HG03469 (cell line): ENCODE measurements at regions not wholly inside any gene's neighbourhood (a gene's known extent, or its start where the extent isn't known, plus 50 kb on each side); places are given as distances from the start of the nearest gene placed in this dataset.

Experiments
- ATAC-seq: cut with Tn5 transposase; IDR thresholded peaks from one replicate; pipeline ENCODE4 v1.9.1; 2021; ENCODE audit warnings: mild to moderate bottlenecking, moderate library complexity, moderate number of reproducible peaks; ENCODE audit not compliant: unreplicated experiment

GRCh38 chr2:217489145-217489960 is 513.4 kb downstream of the TNS1 start:
- ATAC-seq = no peak

GRCh38 chr2:217484046-217484445 is 518.7 kb downstream of the TNS1 start:
- ATAC-seq = no peak

DNA sequence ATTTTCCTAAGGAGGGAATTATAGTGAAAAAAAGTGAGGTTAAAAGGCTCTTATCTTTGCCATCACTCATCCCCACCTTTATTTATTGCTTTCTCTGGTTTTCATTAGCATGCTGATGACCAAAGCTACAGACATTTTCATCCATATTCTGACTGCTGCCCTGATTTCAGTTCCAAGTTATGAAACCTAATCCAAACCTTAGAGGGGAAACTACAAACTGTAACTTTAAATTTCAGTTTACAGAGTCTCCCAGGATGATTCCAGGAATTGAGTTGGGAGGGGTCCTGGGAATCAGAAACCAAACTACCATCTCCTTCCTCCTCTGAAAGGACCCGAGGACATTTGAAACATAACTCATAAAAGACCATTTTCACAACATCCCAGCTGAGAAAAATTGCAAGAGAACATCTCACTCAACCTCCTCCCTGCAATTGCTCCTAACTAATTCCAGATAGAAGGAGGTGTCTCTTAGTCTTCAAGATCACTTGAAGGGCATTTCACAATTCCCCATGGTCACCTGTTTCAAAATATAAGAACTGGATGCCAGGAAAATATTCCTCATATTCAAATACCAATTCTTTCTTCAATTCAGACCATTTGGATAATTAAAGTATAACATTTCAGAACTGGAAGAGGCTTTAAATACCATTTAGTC is 520.6 kb downstream of the TNS1 start:
- ATAC-seq = no peak

GRCh38 chr2:217481577-217481976 is 521.2 kb downstream of the TNS1 start:
- no peak for ATAC-seq

- ATAC-seq = no peak
Measured at GRCh38 chr2:217479566-217479965, 523.2 kb downstream of the TNS1 start.

DNA sequence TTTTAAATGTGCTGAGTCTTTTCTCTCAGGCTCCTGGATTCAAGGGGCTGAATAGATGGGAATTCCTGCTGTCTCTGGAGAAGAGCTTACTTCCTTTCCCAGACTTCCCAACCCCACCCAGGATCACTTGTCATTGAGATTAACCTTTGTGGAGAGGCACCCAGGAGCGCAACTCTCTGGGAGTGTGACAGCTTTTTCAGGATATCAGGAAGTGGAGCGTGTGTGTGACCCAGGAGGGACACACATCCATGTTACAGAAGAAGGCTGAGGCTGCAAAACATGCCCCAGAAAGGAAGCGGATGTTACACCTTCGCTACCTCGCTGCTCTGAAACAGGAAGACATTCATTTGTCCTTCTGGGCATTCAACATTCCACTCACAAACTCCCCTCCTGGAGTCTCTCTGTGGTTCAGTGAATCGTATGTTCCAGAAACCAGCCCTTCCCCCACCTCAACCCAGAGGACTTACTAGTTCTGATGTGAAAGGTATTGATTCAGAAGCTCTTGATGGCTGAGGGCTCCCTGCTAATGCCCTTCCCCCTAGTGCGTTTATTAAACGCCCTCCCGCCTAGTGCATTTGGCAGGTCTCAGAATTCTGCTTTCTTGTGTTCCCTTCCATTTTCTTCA is 523.9 kb downstream of the TNS1 start:
- ATAC-seq = no peak

GRCh38 chr2:217477583-217477982 is 525.2 kb downstream of the TNS1 start:
- no peak for ATAC-seq

DNA sequence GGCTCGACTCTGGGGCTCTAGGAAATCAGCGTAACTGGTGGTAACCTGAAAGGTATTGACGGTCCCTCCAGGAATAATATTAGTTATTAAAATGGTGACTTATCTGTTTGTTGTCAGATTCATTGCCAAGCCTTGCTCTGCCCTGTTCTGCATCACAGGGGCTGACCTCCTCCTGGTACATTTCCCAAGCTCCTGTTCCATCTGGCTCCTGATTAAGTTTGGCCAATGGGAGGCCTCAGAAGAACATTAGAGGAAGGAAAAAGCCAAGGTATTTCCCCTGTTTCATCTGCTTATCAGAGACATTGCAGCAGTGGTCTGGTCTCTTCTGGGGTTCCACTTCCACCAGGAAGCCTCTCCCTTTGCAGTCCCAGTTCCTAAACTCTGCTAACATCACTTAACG is 527.0 kb downstream of the TNS1 start:
- ATAC-seq = no peak

GRCh38 chr2:217475101-217475500 is 527.7 kb downstream of the TNS1 start:
- no peak for ATAC-seq

GRCh38 chr2:217471319-217471718 is 531.5 kb downstream of the TNS1 start:
- ATAC-seq = no peak

- no peak for ATAC-seq
Measured at GRCh38 chr2:217469203-217469810, 533.5 kb downstream of the TNS1 start.

DNA sequence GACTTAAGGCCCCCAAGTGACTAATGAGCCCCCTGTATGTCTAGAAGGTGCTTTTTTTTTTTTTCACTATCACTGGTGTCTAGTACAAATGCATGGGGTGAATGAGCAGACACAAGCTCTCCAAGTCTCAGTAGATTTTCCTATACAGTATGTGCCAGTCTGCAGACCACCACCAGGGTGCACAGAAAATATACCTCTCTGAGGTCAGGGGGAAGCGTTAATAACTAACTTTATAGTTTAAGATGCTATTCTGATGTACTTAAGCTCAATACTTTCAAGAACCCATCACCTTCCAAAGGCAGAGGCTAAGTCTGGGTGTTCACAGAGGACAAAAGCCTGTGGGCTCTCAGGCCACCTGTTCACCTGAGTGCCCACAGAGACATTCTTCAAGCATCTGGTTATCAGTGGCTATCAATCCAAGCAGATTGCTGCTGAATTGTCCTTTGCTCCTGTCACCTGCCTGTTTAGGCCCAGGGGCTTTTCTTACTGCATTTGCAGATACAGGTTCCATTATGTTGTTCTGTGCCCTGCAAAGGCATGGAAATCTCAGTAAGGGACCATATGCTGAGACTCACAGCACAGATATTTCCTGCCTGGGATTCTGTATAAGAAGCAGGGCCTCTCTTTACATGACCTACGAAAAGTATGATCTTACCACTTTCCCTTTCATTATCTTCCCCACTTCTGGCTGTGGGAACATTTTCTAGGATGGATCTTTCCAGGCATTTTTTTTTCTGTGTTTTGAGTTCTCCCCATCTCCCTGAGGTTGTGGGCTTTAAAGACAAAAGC is 534.6 kb downstream of the TNS1 start:
- ATAC-seq = no peak

- no peak for ATAC-seq
Measured at GRCh38 chr2:217467331-217467730, 535.5 kb downstream of the TNS1 start.

GRCh38 chr2:217466805-217467204 is 536.0 kb downstream of the TNS1 start:
- no peak for ATAC-seq

DNA sequence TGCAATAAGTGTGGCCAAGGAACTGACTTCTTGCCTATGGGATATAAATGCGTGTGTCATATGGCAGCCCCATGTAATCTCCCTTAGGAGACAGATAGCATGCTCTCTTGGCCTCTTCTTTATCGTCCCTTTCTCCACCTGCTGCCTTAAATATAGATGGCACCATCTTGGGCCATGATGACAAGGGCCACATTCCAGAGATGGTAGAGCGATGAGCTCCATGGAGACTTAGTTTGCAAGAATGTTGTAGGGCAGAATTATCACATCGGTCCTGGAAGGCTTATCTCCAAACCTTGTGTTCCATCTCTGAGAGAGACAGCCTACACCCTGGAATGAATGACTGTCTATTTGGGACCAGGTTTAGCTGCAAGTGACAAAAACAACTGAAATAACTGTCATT is 536.7 kb downstream of the TNS1 start:
- no peak for ATAC-seq

GRCh38 chr2:217465100-217465499 is 537.7 kb downstream of the TNS1 start:
- no peak for ATAC-seq

GRCh38 chr2:217463402-217464075 is 539.3 kb downstream of the TNS1 start:
- no peak for ATAC-seq

DNA sequence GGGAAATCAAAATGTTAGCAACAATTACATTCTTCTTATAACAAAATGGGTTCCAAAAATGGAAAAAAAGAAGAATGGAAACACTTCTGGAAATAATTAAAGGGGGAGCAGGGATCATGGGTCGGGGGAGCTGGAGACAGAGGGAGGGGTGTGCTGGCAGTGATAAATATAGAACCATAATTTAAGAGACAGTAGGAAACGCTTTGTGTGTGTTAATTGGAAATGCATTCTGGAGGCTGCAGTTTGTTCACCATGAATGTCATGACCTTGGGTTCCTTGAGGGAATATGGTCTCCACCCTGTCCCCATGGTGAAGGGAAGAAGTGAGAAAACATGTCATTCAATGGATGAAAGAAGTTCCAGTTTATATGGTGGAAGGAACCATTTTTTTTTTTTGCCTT is 540.7 kb downstream of the TNS1 start:
- no peak for ATAC-seq

DNA sequence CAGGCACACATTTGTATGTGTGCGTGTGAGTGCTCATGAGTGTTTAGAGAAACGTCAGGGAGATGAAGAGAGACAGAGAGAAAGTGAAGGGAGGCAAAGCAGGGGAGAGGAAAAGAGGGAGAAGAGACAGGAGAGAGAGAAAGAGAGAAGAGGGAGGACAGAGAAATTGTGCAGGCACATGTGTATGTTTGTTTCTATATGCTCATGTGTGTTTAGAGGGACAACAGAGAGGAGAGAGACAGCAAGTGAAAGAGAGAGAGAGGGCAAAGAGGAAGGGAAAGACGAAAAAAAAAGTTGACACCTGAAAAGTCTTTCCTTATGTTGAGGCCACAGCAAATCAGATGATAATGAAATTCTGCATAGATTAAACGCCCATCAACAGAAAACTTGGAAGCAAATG is 541.1 kb downstream of the TNS1 start:
- no peak for ATAC-seq

DNA sequence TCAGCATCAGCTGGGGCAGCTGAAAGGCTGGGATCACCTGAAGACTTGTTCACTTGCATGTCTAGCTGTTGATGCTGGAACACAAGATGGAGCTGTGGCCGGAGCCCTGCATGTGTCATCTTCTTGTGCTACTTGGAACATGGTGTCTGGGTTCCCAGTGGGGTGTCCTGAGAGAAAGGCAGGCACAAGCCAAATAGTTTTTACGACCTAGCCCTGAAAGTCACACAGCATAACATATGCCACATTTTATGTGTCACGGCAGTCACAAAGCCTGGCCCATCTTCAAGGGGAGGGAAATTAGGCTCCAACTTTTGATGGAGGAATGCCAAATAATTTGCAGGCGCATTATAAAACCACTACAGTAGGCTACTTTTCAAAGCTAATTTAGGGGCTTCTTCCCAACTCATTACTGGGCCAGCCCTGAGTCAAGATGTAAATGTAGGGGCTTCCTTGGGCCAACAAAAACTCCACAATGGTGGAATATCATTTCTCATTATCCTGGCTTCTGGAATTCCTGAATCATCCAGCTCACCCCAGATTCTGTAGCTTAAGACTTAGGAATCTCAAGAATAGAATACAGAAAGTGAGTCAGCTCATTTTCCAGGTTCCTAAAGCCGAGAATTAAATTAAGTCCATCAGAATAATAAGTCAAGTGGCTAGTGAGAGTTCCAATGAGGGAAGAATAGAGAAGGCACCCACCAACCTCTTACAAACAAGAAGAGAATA is 543.0 kb downstream of the TNS1 start:
- no peak for ATAC-seq
